AG04449 (cell line): ENCODE measurements at regions not wholly inside any gene's neighbourhood (a gene's known extent, or its start where the extent isn't known, plus 50 kb on each side); places are given as distances from the start of the nearest gene placed in this dataset.

Experiments
- CTCF ChIA-PET: fragments of 350-600 bp; formaldehyde crosslinking; extraction: SDS; loops from one replicate; lab custom pipeline; 2021; ENCODE audit warnings: antibody characterized with exemption; lab: Yijun Ruan, JAX
- POLR2A ChIA-PET: fragments of 400-600, 350-600 bp; formaldehyde crosslinking; extraction: SDS; loops from one replicate; lab custom pipeline; 2020; ENCODE audit warnings: antibody characterized with exemption, inconsistent platforms; lab: Yijun Ruan, JAX
- DNase-seq: peaks from one replicate; pipeline ENCODE4 v3.0.0-alpha.2; 2010; ENCODE audit warnings: low read depth, low spot score
- H3K4me3 ChIP-seq: 2 replicates; pipeline ENCODE4 v1.5.1; 2011; ENCODE audit warnings: low read depth, mild to moderate bottlenecking, control low read depth, low read length
- TF ChIP-seq, protein P1 (sequence below): IDR thresholded peaks from one replicate; pipeline ENCODE4 v1.5.1; 2011; ENCODE audit warnings: mild to moderate bottlenecking, moderate library complexity, low read length, control low read depth, inconsistent platforms; ENCODE audit not compliant: insufficient read depth; ENCODE audit errors: missing control alignments

DNA sequence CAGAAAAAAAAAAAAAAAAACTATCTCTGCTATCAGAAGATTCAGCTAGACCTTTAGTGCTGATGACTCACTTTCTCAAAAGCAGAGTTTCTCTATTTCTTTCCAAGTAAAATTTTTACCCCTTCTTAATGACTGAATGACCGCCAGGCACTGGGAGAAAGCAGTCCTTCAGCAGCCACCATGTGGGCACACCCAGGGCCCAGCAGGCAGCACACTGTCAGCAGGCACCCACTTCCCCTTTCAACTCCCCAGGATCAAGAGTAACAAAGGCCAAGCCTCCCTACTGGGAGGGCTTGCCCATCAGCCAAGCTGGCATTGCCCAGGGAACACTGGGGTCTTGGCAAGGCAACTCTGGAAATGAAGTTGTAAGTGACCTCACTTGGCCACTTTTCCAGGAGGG is 201.9 kb upstream of the MAMLD1 start:
- CTCF ChIA-PET: no interaction called here
- DNase-seq: no peak
- TF ChIP-seq, protein P1, sequence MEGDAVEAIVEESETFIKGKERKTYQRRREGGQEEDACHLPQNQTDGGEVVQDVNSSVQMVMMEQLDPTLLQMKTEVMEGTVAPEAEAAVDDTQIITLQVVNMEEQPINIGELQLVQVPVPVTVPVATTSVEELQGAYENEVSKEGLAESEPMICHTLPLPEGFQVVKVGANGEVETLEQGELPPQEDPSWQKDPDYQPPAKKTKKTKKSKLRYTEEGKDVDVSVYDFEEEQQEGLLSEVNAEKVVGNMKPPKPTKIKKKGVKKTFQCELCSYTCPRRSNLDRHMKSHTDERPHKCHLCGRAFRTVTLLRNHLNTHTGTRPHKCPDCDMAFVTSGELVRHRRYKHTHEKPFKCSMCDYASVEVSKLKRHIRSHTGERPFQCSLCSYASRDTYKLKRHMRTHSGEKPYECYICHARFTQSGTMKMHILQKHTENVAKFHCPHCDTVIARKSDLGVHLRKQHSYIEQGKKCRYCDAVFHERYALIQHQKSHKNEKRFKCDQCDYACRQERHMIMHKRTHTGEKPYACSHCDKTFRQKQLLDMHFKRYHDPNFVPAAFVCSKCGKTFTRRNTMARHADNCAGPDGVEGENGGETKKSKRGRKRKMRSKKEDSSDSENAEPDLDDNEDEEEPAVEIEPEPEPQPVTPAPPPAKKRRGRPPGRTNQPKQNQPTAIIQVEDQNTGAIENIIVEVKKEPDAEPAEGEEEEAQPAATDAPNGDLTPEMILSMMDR: no peak
- POLR2A ChIA-PET: no interaction called here
- no peak overlapping the region for H3K4me3 ChIP-seq

DNA sequence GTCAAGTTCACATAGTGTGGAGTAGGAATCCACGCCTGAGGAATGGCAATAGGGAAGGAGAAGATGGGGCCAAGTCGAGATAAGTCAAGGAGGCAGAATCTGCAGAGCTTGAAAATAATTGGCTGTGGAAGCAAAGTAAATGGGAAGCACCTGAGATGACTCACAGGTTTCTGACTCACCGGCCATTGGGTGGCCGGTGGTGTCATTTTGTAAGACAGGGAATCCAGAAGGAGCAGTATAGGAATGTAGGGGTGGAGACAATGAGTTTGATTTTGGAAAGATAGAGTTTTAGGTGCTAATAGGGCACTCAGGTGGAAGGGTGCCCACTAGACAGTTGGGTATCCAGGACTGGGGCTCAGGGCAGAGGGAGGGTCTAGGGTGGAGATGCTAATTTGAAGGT is 201.0 kb upstream of the MAMLD1 start:
- TF ChIP-seq, protein P1: no peak
- DNase-seq: no peak
- ChIA-PET POLR2A (no interaction called here), CTCF (no interaction called here)
- H3K4me3 ChIP-seq: no peak overlapping the region

DNA sequence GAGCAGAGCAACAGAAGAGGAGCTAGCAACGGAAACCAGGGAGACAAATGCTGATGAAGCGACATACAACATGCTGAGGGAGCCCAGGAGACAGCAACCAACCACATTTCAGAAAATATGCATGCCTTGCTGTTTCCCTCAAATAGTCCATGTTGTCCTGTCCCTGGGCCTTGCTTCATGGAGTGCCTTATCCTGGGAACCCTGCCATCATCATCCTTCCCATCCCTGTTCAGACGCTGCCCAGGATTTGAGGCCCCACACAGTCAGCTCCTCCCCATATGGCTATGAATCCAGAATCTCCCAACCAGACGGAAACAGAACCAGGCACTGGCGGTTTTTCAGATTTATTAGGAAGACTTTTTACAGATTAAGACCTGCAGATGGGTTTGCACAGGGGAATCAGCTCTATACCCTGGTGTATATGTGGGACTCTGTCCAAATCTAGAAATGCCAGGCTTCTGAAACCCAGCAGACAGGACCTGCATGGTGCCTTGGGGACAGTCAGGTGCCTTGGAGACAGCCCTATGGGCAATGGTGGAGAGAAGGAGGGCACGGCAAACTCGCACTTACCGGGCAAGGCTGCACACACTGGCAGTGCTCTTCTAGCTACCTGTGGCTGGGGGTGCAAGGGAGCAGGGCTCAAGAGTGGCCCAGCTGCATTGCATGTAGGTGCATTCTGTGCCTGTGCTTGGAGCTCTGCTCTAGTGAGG is 199.7 kb upstream of the MAMLD1 start:
- TF ChIP-seq, protein P1: no peak
- DNase-seq: no peak
- H3K4me3 ChIP-seq: no peak overlapping the region
- POLR2A ChIA-PET: no interaction called here
- CTCF ChIA-PET: no interaction called here

DNA sequence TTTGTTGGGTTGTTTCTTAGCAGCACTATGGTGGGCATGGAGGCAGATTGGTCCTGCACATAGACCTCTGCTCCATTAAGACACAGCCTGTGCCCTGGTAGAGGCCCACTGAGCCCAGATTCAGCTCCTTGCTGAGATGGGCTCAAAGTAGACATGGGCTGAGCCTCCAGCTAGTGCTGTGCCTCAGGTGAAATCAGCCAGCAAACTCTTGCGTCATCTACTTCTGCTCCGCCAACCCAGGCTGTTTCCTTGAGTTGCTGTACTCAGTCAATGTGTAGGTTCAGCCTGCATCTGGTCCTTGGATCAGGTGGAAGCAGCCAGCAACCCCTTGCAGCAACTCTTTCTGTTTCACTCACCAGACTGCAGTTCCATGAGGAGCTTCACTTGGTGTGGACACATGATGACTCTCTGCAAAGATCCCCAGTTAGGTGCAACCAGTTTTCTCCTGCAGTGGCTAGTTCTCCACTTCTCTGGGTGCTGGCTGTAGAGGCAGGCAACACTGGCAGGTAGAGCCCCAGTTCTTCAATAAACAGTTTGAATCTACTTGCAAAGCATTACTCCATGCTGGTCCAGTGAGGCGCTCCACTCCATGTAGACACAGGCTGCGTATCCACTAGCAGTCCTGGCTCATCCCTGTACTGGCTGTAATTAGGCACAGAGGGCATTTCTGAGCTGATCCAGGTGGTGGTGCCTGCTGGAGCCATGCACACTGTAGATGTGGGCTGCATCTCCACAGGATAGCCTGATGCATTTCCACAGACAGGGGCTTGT is 199.0 kb upstream of the MAMLD1 start:
- ChIA-PET POLR2A (no interaction called here), CTCF (no interaction called here)
- H3K4me3 ChIP-seq: no peak overlapping the region
- TF ChIP-seq, protein P1: no peak
- no peak for DNase-seq

DNA sequence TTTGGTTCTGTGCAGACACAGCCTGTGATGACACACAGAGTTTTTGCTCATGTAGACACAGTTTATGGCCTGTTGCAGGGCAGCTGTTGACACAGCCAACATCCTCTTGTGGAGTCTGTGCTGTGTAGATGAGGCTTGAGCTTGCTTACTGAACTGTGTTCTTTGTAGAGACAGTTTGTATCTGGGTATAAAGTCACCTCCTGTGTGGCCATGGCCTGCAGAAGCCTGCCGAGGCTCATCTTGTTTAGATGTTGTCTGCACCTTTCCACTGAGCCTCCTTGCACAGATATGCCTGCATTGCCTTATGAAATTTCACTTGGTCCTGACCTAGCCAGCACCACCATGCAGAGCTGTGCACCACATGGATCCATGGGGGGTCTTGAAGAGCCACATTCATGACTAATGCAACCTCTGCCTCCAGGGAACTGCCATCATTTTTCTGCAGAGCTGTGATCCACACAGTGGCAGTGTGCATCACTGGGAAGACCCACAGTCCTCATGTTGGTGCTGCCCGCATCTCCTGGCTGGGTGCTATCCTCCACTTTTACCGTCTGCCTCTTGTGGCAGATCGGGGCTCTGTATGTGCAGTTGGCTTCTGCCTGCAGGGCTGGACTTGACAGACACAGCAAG is 198.0 kb upstream of the MAMLD1 start:
- CTCF ChIA-PET: no interaction called here
- DNase-seq: no peak

More for the DNA sequence above, 198.0 kb upstream of the MAMLD1 start:
- TF ChIP-seq, protein P1: no peak
- POLR2A ChIA-PET: interaction anchor here (0.5 kb wide), 1 partner anchor 48 kb away, joined by 3 read pairs; no protein-coding TSS in a partner anchor
- H3K4me3 ChIP-seq: no peak overlapping the region
